ENCODE measurements at regions not wholly inside any gene's neighbourhood (a gene's known extent, or its start where the extent isn't known, plus 50 kb on each side); places are given as distances from the start of the nearest gene placed in this dataset.
"Not testable (repeated sequence)": the region's sequence is repeated elsewhere in the genome, so short reads cannot be mapped to it uniquely, and the experiment has no call there.

DNA sequence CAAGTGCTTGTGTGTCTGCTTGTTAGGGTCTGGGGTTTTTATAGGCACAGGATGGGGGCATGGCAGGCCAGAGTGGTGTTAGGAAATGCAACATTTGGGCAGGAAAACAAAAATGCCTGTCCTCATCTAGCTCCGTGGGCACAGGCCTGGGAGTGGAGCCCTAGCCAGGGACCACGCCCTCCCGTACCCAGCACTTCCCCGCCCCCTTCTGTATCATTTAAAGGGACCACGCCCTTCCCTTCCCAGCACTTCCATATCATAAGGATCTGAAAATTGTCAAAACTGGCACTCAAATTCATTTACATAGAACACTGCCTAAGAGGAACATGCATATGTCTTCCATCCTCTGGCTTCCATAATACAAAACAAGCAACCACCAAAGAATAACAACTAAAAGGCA is 185.8 kb downstream of the B3GLCT start:
- DNase-seq (ENCODE audit: low spot score): no peak

DNA sequence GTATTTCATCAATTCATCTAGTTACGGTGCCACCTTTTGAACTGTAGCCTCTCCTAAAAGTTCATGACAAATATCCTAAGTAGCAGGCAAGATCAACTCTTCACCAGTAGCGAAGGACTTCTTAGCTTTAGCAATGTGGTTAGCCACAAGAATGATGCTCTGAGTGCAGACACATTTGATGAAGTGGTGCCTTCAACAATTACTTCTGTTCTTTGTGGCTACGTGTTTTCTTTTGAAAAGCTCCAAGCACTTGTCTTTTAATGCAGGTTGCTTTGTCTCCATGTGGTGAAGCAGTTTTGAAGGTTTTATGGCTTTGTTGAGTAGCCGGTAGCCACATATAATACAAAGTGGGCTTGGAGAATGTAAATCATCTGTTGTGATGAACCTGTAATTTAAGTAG is 194.7 kb downstream of the B3GLCT start:
- DNase-seq (ENCODE audit: low spot score): no peak

DNA sequence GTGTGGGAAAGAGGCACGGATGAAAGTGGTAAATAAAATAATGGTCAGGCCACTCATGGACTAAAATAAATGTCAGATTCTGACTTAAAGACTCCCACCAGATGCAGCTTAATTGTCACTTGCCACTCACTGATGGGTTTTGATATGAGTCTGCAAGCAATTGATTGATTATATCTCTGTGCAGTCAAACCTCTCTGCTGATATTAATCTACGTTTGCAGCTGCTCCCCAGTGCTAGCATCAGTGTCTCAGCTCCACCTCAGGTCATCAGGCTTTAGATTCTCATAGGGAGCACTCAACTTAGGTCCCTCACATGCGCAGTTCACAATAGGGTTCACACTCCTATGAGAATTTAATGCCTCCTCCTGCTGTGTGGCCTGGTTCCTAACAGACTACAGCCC is 195.3 kb downstream of the B3GLCT start:
- no peak for DNase-seq (ENCODE audit: low spot score)

DNA sequence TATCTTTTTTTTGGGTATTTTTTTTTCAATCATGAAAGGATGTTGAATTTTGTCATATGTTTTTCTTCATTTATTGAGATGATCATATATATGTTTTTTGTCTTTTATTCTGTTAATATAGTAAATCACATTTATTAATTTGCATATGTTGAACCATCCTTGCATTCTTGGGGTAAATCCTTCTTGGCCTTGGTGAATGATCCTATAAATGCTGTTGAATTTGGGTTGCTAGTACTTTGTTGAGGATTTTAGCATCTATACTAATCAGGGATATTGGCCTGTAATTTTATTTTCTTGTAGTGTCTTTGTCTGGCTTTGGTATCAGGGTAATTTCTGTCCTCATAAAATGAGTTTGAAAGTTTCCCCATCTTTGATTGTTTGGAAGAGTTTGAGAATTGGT is 199.9 kb downstream of the B3GLCT start:
- DNase-seq (ENCODE audit: low spot score): no peak

DNA sequence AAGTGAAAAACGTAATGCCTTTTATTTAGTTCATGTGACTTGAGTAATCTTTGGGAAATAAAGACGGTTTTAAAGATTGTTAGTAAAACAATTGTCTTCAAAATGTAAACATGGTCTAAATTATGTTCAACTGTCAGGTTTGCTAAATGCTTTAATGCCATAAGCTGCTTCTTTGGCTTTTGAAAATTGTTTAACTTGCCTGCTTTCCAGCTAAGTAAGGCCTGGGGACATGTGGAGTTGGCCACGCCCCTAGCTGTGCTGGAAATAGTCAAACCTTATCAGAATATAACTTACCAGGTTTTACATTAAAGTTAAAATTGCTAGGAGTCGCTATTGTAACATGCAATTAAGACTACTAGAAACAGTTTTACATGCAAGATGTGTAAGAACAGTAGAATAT is 203.9 kb downstream of the B3GLCT start:
- not testable (repeated sequence) for DNase-seq (ENCODE audit: low spot score)

DNA sequence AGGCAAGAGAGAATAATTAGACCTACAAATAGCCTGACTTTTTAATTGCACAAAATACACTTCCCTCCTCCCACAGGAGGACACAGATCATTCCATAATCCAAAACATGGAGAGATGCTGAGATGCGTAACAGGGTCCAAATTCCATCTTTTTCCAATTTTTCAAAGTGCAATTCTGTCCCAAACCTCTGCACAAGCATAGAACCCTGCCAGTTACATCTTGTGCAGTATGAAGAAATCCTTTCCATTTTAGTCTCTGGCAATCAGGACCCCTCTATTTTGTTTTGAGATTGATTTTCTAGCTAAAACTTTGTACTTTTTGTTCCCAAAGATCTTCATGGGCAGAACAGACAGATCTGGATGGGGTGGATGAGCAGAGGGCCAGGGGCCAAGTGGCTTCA is 209.2 kb downstream of the B3GLCT start:
- no peak for DNase-seq (ENCODE audit: low spot score)

DNA sequence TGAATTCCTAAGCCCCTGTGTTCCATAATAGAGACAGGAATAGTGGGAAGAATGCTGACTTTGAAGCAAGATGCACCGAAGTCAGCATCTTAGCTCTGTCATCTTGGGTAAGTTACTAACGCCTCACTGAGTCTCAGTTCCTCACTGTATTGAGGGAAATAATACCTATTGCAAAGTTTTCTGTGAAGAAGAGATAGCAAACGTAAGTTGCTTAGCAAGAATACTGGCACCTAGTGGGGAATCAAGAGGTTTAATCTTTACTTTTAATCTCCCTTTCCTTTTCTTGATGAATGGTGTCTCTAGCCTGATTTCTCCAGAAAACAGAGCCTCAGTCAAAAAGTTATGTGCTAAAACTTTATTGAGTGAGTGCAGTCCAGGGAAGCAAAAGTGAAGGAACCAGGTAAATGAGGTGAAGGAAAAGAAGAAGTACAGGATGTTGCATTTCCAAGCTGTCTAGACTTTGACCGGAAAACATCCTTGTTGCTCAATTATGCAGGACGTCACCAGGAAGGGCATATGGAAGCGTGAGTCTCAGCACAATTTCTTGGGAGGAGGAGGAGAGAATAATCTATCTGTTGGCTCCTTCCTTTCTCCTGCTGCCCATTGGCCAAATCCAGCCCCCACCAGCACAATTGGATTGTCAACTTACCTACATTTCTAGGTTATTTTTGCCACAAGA is 210.0 kb downstream of the B3GLCT start:
- DNase-seq (ENCODE audit: low spot score): no peak

DNA sequence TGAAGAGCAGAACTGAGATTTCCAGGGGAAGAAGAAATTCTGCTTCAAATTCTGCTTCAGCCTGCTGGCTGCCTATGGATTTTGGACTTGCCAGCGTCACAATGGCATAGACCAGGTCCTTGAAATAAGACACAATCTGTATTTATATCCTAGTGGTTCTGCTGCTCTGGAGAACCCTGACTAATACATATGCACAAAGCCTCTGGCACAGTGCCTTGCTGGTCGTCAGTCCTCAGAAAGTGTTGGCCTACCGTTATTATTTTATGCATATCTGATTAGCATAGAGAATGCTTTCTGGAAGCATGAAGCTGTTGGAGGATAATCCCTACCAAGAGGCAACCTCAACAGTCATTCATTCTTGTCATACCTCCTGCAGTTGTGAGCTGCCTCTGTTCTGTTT is 213.7 kb downstream of the B3GLCT start:
- no peak for DNase-seq (ENCODE audit: low spot score)

DNA sequence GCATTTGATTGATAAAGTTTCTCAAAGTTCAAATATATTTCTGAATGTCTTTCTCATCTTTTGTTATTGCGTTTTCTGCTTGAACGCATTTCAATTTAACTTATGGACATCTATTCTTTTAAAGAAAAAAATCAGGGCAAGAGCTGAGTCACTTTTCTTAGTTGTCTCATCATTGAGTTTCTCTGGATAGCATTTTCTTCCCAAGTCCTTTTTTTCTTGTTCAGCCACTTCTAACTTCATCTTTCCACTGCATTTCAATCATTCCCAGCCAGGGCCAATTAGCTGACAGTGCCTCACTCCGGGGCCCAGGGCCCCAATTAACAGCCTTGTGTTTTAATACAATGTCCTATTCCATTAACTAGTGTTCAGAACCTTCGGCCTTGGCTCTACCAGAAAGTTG is 216.3 kb downstream of the B3GLCT start:
- no peak for DNase-seq (ENCODE audit: low spot score)

DNA sequence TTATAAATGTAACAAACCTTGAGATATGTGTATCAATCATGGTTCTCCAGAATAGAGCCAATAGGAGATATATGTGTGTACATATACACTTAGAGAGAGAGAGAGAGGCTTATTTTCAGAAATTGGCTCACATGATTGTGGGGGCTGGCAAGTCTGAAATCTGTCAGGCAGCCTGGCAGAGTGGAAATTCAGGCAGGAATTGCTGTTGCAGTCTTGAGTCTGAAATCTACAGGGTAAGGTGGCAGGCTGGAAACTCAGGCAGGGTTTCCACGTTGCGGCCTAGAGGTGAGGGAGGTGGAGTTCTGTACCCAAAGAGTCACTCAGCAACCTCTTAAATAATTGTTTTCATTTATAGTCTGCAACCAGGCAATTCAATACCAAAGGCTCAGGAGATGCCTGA is 218.4 kb downstream of the B3GLCT start:
- DNase-seq (ENCODE audit: low spot score): no peak

DNA sequence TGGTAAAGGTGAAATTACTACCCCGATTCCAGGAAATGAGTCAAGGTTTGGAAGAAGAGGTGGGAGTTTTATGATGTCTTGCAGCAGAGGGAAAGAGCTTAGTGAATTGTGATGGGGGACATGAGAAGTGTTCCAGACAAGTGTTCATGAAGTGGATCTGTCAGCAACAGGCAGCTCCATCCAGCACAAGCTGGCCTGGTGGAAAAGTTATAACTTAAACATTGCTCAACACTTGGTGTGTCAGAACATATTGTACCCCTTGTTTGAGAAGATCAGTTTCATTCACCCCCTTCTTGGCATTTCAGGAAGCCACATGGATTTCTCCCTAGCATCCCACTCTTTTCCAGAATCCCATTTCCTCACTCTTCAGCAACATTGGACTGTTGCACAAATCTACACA is 222.0 kb downstream of the B3GLCT start:
- DNase-seq (ENCODE audit: low spot score): no peak

DNA sequence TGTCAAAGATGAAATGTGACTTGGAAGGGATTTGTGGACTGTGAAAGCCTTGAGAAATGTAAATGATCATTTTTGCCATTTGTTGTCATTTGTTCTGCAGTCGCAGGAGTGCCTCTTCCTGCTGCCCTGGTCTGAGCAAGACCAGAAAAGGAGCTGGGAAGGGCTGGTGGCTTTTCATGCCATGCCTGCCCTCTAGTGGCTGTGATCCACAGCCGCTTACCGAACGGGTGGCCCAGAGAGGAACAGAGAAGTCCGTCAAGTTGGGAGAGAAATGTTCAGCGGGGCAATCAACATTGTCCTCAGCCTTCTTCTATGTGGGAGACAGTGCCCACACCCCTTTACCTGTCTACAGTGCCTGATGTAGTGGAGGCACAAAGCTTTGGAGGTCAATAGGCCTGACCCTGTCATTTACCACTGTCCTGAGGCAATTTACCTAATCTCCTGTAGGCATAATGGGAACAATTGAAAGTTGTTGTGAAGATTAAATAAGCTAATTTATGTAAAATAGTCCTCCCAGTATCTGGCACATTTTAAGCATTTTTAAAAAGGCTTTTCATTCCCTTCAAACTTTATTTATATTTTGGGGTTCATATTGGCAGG is 224.5 kb downstream of the B3GLCT start:
- DNase-seq (ENCODE audit: low spot score): peak; percentile 67

DNA sequence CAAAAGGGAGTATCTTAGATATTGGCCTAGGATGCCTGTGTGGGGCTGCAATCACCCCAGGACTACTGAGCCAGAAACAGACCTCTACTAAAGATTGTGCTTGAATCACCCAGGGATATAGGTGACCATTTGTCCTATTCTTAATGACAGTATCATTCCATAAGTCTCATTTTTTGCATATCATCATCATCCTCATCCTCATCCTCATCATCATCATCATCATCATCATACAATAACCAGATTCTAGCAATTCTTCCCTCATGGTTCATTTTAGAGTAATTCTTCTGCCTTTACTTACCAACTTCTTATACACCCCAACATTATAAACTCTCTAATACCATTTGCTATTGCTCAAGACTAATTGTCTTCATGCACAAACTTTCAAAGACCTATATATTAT is 226.6 kb downstream of the B3GLCT start:
- no peak for DNase-seq (ENCODE audit: low spot score)

DNA sequence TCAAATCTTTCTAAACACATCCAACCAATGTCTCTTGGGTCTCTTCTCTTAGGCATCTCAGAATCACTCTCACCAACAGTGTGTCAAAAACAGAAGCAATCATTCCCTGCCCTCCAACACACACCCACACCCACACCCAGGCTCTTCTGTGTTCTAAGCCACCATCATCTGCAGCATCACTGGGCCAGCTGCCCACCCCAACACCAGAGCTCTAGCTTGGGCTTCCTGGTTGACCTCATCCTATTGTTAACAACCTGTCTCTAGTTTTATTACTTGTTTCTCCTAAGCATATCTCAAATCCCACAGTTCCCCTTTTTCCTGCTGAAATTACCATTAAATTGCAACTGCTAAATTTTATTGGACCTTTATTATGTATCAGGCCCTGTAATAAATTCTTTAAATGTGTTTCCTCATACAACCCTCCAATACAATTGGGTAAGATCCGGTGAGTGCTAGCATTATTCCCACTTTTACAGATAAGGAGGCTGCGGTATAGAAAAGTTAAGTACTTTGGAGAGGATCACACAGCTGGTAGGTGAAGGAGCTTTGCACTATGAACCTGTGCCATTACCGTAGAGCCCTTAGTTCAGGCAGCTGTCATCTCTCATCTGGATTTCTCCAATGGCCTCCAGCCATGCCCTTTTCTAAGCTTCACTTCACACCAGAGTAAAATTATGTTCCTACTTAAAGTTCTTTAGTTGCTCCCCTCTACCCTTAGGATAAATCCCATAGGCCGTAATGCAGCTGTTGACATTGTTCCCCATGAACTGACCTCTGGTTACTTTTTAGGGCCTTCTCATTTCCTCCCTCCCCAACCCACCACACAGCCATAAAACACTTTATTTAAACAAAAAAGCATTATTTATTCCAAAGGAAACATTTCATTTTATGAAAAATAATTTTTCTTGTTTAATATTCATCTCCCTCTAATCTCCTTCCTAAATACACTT is 227.7 kb downstream of the B3GLCT start:
- no peak for DNase-seq (ENCODE audit: low spot score)

DNA sequence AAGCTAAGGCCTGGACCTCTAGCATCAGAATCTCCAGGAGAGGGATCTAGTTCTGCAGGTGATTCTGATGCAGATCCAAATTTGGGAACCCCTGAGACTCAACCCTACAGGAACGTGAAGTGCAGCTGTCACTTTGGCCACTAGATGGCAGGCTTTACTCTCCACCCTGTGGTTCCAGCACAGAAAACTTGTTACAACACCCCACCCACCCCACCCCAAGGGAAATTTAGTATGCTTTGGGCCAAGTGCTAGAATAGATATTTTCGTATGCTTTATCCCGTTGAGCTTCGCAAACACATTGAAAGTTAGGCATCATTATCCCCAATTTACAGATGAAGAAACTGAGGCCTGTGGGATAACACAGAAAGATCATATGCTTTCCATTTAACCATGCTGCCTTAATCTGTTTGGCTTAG is 232.0 kb downstream of the B3GLCT start:
- DNase-seq (ENCODE audit: low spot score): no peak

DNA sequence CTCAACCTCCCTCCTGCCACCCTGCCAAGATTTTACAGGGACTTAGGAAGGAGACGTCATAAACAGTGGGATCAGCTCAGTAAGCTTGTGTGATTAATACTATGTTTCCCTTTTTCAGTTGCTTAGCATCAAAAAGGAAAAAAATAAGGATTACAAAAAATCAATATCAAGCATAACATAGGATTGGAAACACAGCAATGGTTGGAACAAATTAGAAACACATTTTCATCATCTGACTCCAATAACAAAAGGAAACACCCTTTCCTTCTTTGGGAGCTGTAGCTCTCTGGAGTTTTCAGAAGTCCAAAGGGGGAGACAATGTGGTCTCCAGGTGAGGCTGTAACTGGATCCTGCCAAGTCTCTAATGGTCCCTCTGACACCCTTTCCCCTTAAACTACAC is 233.4 kb downstream of the B3GLCT start:
- DNase-seq (ENCODE audit: low spot score): no peak

DNA sequence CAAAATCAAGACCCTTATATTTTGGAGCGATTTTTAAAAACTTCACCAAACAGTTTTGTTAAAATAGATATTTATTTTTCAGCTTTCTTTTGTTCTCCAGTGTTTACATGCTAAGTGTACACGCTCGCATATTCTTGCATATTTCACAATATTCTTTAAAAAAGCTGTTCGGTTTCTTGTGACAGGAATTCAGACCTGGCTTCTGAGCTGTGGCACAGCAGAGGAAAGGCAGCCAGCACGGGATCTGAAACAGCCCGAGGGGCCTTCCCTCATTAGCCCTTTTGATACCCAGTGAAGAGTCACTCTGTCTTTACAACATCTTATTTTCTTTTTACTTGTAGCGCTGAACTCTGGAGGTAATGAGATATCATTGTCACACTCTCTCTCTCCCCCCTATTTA is 234.0 kb downstream of the B3GLCT start:
- no peak for DNase-seq (ENCODE audit: low spot score)

DNA sequence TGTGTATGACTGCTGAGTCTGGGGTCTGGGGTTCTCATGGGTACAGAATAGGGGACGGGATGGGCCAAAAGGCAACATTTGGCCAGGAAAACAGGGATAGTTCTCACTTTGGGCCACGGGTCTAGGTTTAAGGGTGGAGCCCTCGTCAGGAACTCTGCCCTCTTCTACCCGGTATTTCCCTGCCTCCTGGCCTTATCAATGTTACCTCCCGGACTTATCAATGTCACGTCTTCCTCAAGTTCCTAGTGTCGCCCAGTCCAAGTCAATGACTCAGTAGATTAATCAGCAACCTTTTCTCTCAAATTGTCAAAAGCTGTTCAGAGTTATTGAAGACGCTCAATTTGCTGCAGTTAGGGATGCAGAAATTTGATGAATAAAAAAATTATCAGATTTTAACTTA is 234.8 kb downstream of the B3GLCT start:
- no peak for DNase-seq (ENCODE audit: low spot score)

DNA sequence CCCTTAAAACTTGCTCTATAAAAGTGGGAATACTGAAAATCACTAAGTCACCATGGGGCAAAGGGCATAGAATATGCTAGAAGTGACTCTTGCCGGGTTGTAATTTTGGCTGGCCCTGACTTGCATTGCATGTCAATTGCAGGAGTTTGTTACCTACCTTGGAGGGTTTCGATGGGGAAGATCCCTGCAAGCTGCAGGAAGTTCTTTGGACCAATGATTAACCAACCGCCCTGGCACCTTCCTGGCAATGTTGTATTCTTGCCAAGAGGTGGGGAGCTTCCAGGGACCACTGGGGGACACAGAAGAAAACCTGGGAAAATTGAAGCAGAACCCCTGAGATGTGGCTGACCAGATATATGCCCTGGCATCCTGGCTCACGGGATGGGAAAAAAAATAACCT is 235.8 kb downstream of the B3GLCT start:
- no peak for DNase-seq (ENCODE audit: low spot score)

DNA sequence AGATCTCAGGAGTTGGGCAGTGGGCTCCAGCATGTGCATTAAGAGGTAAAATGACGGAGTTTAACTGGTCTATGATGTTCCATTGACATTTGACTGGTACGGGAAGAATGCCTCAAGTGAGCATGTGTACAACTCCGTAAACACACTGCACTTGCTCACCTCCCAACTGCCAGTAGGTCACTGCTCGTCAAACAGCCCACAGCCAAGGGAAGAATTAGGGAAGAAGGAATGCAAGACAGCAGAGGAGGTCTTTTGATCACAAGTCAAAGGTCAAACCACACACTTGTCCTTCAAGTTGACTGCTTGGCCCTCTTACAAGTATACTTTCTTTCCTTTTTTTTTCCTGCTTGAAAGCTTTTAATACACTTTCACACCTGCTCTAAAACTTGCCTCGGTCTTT is 236.7 kb downstream of the B3GLCT start:
- no peak for DNase-seq (ENCODE audit: low spot score)

DNA sequence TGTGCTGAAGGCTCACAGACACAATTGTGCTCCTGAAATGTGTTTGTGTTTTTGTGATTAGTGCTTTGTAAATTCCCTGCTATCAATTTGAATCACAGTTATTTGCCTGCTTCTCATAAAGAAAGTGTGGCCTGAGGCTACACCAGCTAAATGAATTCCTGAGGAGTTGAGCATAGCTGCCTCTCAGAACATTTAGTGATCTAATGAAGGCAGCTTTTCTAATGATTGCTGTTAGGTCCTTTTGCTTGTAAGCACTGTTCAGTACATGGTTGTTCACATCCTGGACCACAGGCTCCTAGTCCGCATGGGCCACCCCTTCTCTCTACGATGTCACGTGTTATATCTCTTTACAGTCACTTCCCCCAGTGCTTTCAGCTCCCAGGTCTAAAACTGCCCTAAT is 238.2 kb downstream of the B3GLCT start:
- DNase-seq (ENCODE audit: low spot score): no peak

DNA sequence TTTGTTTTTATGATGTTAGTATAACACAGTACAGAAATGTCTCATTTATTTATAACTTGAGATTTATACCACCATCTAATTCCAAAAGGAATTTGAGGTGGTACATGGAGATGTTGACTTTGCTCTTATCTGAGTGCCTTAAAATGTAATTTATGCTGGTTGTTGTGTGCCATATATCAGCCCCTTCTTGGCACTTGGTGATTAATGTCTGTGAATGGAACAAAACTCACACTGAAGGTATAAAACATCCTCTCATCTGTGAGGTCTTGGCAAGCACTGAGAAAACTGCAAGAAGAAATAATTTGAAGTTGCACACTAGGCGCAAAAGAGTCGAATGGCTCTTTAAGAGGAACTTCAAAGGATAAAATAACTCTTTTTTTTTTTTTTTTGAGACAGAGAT is 240.4 kb downstream of the B3GLCT start:
- DNase-seq (ENCODE audit: low spot score): no peak

Measured in globus pallidus (tissue), 1 donor.